OCI-LY7 (cell line): ENCODE measurements at regions not wholly inside any gene's neighbourhood (a gene's known extent, or its start where the extent isn't known, plus 50 kb on each side); places are given as distances from the start of the nearest gene placed in this dataset.

Experiments
- CTCF ChIP-seq: fragments of 200-600 bp; sonication (generic); conservative IDR thresholded peaks from 2 replicates; pipeline ENCODE4 v1.5.1; 2014; ENCODE audit warnings: mild to moderate bottlenecking, antibody characterized with exemption, low read length, moderate library complexity, mixed read lengths
- EZH2phosphoT487 ChIP-seq: fragments of 200-600 bp; sonication (generic); IDR thresholded peaks from 2 replicates; pipeline ENCODE4 v1.6.1; 2018; ENCODE audit warnings: low read depth, borderline replicate concordance, mild to moderate bottlenecking, mixed run types, antibody characterized with exemption, low read length, moderate library complexity, mixed read lengths

DNA sequence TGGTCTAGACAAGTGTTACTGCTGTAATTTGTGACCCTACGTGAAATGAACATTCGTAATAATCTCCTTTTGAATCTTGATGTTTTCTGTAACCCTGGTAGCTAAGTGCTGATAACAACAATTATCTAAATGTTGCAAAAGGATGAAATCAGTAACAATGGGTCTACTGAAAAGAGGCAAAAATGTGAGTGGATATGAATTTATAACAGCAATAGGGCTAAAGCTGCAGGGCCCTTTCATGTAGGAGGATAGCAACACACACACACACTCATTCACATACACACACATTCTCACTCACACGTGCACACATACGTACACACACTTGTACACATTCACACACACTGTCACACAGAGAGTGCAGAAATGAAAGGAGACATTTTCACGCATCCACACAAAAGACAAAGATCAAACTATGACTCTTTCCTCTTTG, 200.8 kb upstream of the NEBL start:
- TF ChIP-seq CTCF (no peak), EZH2phosphoT487 (no peak)
